Kidney (tissue), 13 donors: ENCODE measurements at regions not wholly inside any gene's neighbourhood (a gene's known extent, or its start where the extent isn't known, plus 50 kb on each side); places are given as distances from the start of the nearest gene placed in this dataset.

Experiments used
- DNase-seq, 5 donors: peaks; one replicate each; pipeline ENCODE4 v3.0.0-alpha.2; 2013 to 2020
- FAIRE-seq: peaks from 2 replicates; lab custom pipeline; 2012; peaks lifted over from hg19 to GRCh38; lab: Jason Lieb, UNC
- H3K27ac ChIP-seq, 2 donors: one replicate each; pipeline ENCODE4 v1.7.0; 2013; ENCODE audit warnings: low read depth in 2 of 2, low read length in 2 of 2, inconsistent platforms in 1 of 2
- H3K27me3 ChIP-seq: one replicate; pipeline ENCODE4 v1.7.1; 2013; ENCODE audit warnings: low read length, inconsistent platforms; ENCODE audit not compliant: control insufficient read depth, insufficient read depth
- H3K36me3 ChIP-seq, 3 donors: one replicate each; pipeline versions ENCODE4 v1.7.0 to v1.7.1; 2013; ENCODE audit warnings: low read length in 3 of 3, control low read depth in 1 of 3, inconsistent platforms in 1 of 3; ENCODE audit not compliant: insufficient read depth in 3 of 3, control insufficient read depth in 2 of 3
- H3K4me1 ChIP-seq, 3 donors: one replicate each; pipeline versions ENCODE4 v1.7.0 to v1.7.1; 2013; ENCODE audit warnings: low read length in 3 of 3, inconsistent platforms in 1 of 3, low read depth in 1 of 3; ENCODE audit not compliant: control insufficient read depth in 2 of 3, insufficient read depth in 2 of 3
- H3K4me3 ChIP-seq, 3 donors: one replicate each; pipeline versions ENCODE4 v1.7.0 to v1.8.1; 2013; ENCODE audit warnings: low read length in 3 of 3, control low read depth in 1 of 3, inconsistent platforms in 1 of 3
- H3K9ac ChIP-seq, 3 donors: one replicate each; pipeline versions ENCODE4 v1.7.0 to v1.7.1; 2013; ENCODE audit warnings: low read length in 3 of 3, control low read depth in 1 of 3, inconsistent platforms in 1 of 3
- H3K9me3 ChIP-seq, 3 donors: one replicate each; pipeline versions ENCODE4 v1.7.0 to v1.7.1; 2013; ENCODE audit warnings: low read length in 3 of 3, control low read depth in 1 of 3, inconsistent platforms in 1 of 3; ENCODE audit not compliant: control insufficient read depth in 2 of 3, insufficient read depth in 1 of 3
- CTCF ChIP-seq: IDR thresholded peaks from 3 replicates; pipeline ENCODE4 v1.5.1; 2012; ENCODE audit warnings: mild to moderate bottlenecking, moderate library complexity, borderline replicate concordance; ENCODE audit not compliant: insufficient read depth; ENCODE audit errors: extremely low read depth
- intact Hi-C: fragments of 100-400 bp; cut with DNase I; formaldehyde crosslinking; loops from one replicate; pipeline ENCODE4 v1.11.1; 2022
- donor health status: control.
- donor health status: control.
- donor health status: control.
- donor health status: control.
- donor health status: control.
- donor health status: DM: yes; HTN: yes; CAD: no.
- donor health status: Normal renal cell carcinoma (clear cell type).

DNA sequence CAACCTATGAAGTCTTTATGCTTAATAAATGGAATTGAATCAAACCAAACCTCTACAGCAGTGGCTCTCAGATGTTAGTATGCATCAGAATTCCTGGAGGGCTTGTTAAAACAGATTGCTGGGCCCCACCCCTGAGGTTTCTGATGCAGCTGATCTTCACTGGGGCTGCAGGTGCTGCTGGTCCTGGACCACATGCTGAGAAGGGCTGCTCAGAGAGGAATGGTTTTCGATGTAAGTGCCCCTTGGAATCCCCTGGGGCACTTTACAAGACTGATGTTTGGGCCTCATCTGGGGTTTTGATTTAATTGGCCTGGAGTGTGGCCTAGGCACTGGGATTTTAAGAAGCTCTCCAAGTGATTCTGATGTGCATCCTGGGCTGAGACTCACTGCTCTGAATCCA, 403.8 kb upstream of the HS6ST1 start:
- no peak for TF ChIP-seq CTCF
- intact Hi-C loops, result no loop called here

GRCh38 chr2:128724547-128724946, 405.9 kb upstream of the HS6ST1 start:
- Histone ChIP-seq H3K9me3 (peaks cover 0 to 4% (median 3%) of the 10 kb centered on the region in 3 donors), H3K4me3 (no peak overlapping the region), H3K27me3 (no peaks in the 10 kb centered on the region), H3K4me1 (no peaks in the 10 kb centered on the region), H3K27ac (no peak overlapping the region), H3K9ac (no peak overlapping the region), H3K36me3 (no peaks in the 10 kb centered on the region)
- DNase-seq, result no peak
- intact Hi-C loops, result no loop called here
- no peak for TF ChIP-seq CTCF
- no peak for FAIRE-seq

More for the DNA sequence above, 403.8 kb upstream of the HS6ST1 start:
- DNase-seq (no peak), FAIRE-seq (no peak)
- no peaks in the 10 kb centered on the region for H3K4me1 ChIP-seq
- no peak overlapping the region for H3K4me3 ChIP-seq
- H3K27me3 ChIP-seq, result no peaks in the 10 kb centered on the region
- no peak overlapping the region for H3K9ac ChIP-seq
- H3K9me3 ChIP-seq, result no peaks in the 10 kb centered on the region
- H3K36me3 ChIP-seq, result no peaks in the 10 kb centered on the region
- no peak overlapping the region for H3K27ac ChIP-seq

DNA sequence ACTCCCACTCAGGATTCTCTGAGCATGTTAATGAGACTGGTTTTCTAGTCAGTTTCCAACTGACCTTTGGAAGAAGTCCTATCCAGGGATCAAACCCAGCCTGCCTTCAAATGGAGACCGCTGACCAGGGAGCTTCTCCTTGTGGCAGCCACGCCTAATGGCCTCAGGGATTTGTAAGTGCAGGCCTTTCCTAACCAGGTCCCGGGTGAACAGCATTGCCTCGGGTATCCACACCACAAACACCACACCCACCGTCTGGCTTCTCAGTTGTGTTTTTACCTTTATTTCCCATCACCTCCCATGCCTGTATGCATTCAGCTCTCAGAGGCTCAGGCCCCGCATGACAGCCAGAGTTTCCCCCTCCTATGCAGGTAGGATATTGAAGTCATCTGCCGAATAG, 406.3 kb upstream of the HS6ST1 start:
- no peaks in the 10 kb centered on the region for H3K4me1 ChIP-seq
- no peak overlapping the region for H3K9ac ChIP-seq

More for the DNA sequence above, 406.3 kb upstream of the HS6ST1 start:
- DNase-seq (no peak), FAIRE-seq (no peak)
- intact Hi-C loops, result no loop called here
- no peak for TF ChIP-seq CTCF
- H3K9me3 ChIP-seq, result peaks cover 0 to 4% (median 3%) of the 10 kb centered on the region in 3 donors
- H3K36me3 ChIP-seq, result no peaks in the 10 kb centered on the region
- no peak overlapping the region for H3K4me3 ChIP-seq
- no peak overlapping the region for H3K27ac ChIP-seq
- no peaks in the 10 kb centered on the region for H3K27me3 ChIP-seq
